Stimulated activated CD4-positive, alpha-beta T cell treated with anti-CD3 and anti-CD28 coated beads, Interleukin-4, amount 100 ng/mL, for 4 hours (primary cell): ENCODE measurements at regions not wholly inside any gene's neighbourhood (a gene's known extent, or its start where the extent isn't known, plus 50 kb on each side); places are given as distances from the start of the nearest gene placed in this dataset.
"Not testable (repeated sequence)": the region's sequence is repeated elsewhere in the genome, so short reads cannot be mapped to it uniquely, and the experiment has no call there.

ENCODE experiments used
- DNase-seq, 2 experiments: peaks; one replicate each; pipeline ENCODE4 v3.0.0-alpha.2; 2020

DNA sequence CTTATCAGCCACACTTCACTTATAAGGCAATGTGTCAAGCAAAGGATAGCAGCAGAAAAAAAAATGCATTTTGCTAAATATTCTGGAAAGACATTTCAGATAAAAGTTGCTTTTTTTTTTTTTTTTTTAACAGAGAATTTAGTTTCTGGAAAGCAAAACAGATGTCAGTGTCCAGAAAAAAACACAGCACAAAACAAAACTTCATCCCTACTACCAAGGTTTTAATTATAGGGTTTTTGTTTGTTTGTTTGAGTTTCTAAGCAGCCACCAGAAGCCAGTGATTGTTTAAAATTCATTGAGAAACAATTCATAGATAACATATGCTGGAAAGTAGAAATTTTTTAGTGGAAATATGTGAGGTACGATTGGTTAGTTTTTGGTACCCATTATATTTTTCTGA, 1202.7 kb downstream of the OTOL1 start:
- no peak for DNase-seq

DNA sequence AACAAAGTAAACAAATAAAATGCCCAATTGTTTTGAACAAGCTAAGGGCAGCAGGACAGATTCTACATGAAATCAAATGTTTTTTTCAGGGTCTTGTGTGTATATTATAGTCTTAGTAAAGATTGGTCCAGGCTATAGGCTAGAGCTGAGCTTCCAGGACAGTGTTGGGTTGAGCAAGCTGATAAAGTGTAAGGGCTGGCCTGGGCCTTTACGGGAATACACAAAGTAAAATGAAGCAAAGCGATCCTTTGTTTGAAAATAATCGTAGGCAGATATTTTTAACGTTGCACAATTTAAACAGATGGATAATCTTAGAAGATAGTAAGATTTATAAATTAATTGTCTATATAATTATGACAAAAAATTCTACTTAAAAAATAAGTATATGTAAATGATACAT, 1204.6 kb downstream of the OTOL1 start:
- DNase-seq, result no peak

DNA sequence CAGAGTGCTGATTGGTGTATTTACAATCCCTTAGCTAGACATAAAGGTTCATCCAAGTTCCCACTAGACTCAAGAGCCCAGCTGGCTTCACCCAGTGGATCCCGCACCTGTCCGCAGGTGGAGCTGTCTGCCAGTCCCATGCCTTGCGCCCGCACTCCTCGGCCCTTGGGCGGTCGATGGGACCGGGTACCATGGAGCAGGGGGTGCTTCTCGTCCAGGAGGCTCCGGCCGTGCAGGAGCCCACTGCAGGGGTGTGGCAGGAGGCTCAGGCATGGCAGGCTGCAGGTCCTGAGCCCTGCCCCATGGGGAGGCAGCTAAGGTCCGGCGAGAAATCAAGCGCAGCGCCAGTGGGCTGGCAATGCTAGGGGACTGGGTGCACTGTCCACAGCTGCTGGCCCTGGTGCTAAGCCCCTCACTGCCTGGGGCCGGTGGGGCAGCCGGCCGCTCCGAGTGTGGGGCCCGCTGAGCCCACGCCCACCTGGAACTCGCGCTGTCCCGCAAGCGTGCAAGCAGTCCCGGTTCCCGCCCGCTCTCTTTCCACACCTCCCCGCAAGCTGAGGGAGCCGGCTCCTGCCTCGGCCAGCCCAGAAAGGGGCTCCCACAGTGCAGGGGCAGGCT, 1206.3 kb downstream of the OTOL1 start:
- no peak for DNase-seq

DNA sequence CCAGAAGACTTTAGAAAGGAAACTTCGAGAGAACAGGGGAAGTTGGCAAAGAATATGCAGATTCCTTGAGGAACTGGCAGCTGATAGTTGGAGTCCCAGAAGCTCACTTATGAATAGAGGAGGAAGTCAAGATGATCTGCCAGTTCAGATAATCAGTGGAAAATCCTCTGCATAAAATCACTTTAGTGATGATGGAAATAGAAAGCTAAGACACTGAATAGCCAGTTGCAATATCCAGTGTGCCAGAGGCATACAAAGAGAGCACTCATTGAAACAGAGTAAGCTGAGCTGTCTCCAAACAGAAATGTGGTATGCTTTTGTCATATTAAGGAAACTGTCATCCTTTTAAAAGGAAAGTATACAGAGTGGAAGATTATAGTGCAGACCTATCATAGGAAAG, 1207.6 kb downstream of the OTOL1 start:
- DNase-seq, result no peak

DNA sequence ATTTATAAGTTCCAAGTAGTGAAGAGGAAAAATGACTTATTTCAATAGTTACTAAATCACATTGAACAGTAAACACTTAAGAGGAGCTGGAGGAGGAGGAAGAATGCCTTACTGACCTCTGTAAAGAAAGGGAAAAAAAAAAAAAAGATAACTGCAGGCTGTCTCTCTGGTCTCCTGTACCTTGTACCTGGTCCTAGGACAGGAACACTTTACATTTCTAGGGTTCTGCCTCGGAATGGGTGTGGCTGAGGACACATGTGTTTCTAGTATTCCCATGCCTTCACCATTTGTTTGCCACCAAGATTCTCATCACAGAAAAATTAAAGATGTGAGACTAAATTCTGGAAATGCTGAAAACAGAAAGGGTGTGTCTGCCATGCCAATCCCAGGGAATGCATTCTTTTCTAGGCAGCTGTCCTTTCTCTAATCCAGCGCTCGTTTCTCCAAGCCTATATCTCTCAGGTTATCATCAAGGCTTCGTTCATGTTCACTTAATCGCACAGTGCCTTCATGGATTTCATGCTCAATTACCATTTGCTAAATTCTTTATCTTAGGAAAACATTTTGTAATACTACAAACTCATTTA, 1208.3 kb downstream of the OTOL1 start:
- DNase-seq, result no peak

DNA sequence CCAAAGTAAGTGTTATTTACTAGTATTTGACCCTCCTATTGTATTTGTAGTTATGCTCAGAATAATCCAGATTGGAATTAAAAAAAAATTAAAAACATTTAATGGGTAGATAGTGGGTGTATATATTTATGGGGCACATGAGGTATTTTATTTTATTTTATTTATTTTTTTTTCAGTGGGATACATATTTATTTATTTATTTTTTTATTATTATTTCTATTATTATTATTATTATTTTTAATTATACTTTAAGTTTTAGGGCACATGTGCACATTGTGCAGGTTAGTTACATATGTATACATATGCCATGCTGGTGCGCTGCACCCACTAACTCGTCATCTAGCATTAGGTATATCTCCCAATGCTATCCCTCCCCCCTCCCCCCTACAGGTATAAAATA, 1211.8 kb downstream of the OTOL1 start:
- not testable (repeated sequence) for DNase-seq

DNA sequence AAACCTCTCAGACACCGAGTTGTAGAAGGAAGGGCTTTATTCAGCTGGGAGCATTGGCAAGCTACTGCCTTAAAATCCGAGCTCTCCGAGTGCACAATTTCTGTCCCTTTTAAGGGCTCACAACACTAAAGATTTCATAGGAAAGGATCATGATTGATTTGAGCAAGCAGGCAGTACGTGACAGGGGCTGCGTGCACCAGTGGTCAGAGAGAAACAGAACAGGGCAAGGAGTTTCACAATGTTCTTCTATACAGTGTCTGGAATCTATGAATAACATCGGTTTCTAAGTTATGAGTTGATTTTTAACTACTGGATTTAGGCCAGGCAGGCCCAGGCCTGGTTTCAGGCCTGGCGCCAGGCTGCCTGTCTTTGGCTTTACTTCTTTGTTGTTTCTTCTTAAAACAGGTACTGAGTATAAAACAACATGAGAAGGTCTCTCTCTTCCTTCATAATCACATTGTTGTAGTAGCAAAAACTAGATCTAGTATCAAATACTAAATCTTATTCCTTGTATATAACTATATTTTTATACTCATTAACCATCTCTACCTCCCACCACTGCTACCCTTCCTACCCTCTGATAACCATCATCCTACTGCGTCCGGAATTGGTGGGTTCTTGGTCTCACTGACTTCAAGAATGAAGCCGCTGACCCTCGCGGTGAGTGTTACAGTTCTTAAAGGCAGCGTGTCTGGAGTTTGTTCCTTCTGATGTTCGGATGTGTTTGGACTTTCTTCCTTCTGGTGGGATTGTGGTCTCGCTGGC, 1212.5 kb downstream of the OTOL1 start:
- DNase-seq, result not testable (repeated sequence)

DNA sequence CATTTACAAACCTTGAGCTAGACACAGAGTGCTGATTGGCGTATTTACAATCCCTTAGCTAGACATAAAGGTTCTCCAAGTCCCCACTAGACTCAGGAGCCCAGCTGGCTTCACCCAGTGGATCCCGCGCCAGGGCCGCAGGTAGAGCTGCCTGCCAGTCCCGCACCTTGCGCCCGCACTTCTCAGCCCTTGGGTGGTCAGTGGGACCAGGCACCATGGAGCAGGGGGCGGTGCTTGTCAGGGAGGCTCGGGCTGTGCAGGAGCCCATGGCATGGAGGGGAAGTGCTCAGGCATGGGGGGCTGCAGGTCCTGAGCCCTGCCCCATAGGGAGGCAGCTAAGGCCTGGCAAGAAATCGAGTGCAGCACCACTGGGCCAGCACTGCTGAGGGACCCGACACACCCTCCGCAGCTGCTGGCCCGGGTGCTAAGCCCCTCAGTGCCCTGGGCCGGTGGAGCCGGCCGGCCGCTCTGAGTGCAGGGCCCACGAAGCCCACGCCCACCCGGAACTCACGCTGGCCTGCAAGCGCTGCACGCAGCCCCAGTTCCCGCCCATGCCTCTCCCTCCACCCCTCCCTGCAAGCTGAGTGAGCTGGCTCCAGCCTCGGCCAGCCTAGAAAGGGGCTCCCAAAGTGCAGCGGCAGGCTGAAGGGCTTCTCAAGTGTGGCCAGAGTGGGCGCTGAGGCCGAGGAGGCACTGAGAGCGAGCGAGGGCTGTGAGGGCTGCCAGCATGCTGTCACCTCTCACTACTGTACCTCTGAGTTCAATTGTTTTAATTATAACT, 1213.9 kb downstream of the OTOL1 start:
- DNase-seq, result no peak

DNA sequence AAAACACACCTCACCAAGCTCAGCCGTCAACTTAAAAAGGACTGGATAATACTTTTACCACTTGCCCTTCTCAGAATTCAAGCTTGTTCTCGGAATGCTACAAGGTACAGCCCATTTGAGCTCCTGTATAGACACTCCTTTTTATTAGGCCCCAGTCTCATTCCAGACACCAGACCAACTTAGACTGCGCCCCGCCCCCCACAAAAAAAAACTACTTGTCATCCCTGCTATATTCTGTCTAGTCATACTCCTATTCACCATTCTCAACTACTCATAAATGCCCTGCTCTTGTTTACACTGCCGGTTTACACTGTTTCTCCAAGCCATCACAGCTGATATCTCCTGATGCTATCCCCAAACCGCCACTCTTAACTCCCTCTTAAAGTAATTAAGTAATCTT, 1220.5 kb downstream of the OTOL1 start:
- not testable (repeated sequence) for DNase-seq

DNA sequence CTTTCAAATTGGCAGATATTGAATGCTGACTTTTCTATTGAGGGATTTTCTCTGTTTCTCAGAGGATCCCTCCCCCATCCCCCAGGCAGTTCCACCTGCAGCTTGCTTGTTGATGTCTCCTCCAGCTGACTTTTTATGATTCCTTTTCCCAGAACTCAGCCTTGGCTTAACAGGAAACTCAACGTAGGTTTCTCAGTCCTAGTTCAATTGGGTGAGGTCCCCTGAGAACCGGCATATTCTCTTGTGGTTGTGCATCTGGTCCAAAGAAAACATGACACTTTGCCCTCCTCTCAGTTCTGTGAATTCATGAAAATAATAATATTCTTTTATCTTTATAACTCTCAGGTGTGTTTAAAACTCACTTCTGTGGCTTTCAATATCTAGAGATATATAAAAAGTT, 1222.1 kb downstream of the OTOL1 start:
- DNase-seq, result no peak

DNA sequence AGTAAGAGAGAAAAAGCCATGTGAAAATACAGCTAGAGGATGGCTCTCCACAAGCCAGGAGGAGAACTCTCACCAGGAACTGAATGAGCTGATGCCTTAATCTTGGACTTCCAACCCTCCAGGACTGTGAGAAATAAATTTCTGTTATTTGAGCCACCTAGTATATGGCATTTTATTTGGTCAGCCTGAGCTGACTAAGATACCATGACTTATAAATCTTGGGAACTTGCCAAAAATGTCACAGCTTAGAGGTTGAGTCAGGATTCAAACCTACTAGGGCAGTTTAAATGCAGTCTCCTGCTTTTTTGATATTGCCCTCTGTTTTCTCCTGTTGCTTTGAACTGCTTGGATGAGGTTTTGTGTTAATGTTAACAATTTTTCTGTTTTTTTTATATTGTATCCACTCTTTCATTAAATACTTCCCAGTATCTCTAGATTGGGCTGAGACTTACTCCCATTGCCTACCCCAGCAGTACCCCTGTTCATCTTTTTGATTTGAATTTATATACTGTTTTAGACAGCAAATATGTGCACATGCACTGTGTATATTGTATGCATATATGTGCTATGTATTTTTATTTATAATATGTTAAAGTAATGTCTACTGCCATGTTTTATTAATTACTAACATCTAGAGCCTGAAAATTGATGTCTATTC, 1223.2 kb downstream of the OTOL1 start:
- no peak for DNase-seq

DNA sequence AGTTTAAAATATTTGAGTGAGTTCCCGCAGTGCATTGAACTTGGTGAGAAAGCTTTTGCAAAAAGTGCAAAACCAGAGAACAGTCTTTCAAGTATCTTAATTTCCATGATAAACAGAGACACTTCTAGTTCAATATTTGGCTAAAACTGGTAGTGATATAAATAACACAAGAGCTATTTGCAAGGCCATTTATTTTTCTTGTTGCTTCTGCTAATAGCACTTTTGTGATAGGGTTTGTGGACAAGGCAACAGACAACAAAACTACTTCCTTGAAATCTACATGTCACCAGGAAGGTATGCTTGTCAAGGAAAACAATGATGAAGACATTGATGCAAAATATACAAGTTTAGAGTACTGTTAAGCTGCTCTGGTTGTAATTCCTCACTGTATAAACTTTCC, 1225.1 kb downstream of the OTOL1 start:
- DNase-seq, result no peak

DNA sequence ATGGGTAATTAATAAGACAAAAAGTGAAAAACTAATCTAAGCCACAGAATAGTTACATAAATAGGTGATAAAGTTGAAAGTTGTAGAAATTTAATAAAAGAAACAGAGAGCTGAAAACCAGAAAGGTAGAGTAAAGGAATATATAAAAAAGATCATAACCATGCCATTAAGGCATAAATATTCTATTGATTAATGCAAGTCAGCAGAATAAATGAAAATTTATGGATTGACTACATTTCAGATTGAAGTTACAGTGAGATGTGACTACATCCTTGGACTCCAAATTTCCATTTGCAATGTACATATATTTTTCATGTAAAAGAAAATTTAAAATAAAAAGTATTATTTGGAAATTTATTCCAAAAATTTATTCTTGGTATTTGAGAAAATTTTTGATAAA, 1225.7 kb downstream of the OTOL1 start:
- no peak for DNase-seq

DNA sequence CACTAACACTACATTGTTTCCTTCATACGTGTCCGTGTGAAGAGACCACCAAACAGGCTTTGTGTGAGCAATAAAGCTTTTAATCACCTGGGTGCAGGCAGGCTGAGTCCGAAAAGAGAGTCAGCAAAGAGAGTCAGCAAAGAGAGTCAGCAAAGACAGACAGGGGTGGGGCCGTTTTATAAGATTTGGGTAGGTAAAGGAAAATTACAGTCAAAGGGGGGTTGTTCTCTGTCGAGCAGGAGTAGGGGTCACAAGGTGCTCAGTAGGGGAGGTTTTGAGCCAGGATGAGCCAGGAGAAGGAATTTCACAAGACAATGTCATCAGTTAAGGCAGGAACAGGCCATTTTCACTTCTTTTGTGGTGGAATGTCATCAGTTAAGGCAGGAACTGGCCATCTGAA, 1226.2 kb downstream of the OTOL1 start:
- not testable (repeated sequence) for DNase-seq

DNA sequence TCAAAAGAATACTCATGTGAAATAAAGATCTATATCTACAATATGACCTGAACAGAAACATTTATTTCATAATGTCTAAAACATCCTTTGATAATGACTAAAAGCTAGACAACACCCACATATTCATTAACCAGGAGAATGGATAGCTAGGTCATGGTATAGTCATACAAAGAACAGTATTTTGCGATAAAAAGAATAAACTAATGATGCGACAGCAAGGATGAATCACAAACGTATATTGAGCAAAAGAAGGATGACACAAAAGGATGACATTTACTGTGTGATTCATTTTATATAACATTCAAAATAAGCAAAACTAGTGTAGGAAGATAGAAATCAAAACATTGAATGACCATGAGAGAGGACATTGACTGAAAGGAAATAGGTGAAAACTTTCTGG, 1233.1 kb downstream of the OTOL1 start:
- DNase-seq, result no peak

DNA sequence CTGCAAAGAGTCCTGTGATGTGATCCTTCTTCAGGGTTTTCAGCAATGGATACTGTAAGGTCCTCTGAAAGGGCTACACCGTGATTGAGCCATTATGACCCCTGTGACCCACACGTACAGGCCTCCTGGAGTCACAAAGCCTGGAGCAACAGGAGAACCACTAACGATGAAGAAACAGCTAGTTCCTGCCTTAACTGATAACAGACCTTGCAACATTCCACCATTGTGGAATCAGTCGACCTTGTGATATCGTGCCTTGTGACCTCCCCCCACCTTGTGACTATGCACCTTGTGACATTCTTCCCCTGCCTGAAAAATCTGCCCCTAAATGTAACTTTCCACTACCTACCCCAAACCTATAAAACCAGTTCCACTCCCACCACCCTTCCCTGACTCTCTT, 1235.4 kb downstream of the OTOL1 start:
- not testable (repeated sequence) for DNase-seq

DNA sequence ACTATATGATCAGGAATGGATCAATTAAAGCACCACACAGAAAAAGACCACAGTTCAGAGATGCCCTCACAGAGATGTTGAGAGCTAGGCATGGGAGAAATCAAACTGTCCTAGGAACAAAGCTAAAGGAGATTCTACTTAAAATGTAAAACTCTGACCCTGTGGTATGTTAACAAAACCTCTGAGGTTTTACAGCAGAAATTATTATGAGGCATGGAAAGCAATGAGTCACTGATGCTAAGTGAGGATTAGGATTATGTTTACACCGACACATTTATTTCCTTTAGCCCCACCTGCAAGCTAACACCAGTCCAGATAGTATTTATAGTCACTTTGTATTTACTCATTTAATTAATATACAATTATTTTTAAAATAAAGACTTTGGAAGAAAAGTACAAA, 1242.2 kb downstream of the OTOL1 start:
- DNase-seq, result no peak

DNA sequence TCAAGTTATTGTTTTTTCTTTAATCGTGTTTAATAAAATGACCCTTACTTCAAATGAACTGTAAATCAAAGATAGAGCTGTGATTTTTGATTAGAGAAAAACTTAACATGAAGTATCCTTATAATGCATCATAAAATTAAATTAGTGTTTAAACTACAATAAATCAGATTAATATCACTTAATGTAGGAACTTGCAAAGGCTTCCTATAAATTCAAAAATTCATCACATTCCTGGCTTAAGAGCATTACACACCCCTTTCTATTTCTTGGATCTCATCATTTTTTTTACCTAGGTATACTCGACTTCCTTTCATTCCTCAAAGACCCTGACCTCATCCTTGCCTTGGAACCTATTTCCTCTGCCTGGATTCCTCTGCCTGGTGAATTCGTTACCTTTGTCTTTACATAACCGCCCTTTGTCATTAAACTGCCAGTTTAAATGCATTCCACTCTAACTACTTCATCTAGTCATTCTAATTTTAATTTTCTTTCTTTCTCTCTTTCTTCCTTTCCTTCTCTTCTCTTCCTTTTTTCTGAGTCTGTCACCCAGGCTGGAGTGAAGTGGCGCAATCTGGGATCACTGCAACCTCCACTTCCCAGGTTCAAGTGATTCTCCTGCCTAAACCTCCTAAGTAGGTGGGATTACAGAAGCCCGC, 1244.5 kb downstream of the OTOL1 start:
- no peak for DNase-seq

DNA sequence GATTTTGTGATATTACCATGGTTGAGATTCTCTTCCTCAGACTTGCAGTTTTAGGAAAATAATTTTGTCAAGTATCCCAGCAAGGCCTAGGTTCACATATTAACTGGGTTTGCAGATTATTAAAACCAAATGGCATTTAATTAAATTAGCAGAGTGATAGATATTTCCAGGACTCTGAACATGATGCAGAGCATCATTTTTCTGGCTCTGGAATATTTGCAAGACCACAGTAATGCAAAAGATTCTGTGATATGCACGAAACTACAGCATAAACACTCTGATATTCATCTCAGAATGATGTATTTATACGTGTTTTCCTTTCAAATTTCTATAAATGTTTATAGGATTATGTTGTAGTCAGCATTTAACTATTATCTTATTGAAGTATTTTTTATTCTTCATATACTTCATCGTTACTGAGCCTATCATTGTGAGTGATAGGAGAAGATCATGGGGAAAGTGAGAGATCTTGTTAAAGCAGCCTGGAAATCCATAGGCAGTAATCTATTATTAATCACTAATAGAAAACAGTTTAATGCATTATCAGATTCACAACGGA, 1245.6 kb downstream of the OTOL1 start:
- no peak for DNase-seq

DNA sequence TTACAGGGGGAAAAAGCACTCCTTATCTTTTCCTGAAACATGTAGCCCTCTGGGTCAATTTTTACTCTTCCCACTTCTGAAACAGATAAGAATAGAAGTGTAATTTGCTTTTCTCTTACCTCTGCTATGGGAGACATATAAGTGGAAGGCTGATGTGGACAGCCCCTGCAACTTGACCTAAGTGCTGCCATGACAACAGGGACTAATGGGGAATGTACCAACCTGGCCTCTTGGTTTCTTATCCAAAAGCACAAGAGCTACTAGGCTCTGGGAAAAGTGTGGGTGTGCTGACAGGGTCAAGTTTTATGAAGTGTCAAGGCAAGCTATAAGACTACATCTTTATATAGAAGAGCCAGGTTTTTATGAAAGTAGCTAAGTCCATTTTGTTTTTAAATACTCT, 1246.5 kb downstream of the OTOL1 start:
- no peak for DNase-seq

DNA sequence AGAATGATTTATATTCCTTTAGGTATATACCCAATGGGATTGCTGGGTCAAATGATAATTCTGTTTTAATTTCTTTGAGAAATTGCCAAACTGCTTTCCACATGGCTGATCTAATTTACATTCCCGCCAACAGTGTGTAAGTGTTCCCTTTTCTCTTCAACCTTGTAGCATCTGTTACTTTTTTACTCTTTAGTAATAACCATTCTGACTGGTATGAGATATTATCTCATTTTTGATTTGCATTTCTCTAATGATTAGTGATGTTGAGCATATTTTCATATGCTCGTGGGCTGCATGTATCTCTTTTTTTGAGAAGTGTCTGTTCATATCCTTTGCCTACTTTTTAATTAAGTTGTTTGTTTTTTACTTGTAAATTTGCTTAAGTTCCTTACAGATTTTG, 1264.2 kb downstream of the OTOL1 start:
- no peak for DNase-seq
